Posterior cingulate gyrus (tissue), 11 donors: ENCODE measurements at regions not wholly inside any gene's neighbourhood (a gene's known extent, or its start where the extent isn't known, plus 50 kb on each side); places are given as distances from the start of the nearest gene placed in this dataset.

Experiments used
- DNase-seq, 10 donors: peaks; one replicate each; pipeline versions ENCODE4 v3.0.0 to v3.0.0-alpha.2; 2020 to 2021; ENCODE audit warnings: mixed read lengths in 3 of 10
- intact Hi-C: fragments of 100-400 bp; cut with DNase I; formaldehyde crosslinking; loops from one replicate; pipeline ENCODE4 v1.15.1; 2023

GRCh38 chr6:22800451-22800850, 231.1 kb downstream of the HDGFL1 start:
- intact Hi-C loops, result no loop called here

GRCh38 chr6:22801831-22802230, 232.5 kb downstream of the HDGFL1 start:
- intact Hi-C loops, result no loop called here
- no peak for DNase-seq

More at GRCh38 chr6:22800451-22800850, 231.1 kb downstream of the HDGFL1 start:
- DNase-seq, result no peak

- DNase-seq, result no peak
- intact Hi-C loops, result no loop called here
These were observed 235.4 kb downstream of the HDGFL1 start for GRCh38 chr6:22804620-22805261.

- no peak for DNase-seq
- intact Hi-C loops, result no loop called here
These were observed 237.9 kb downstream of the HDGFL1 start for GRCh38 chr6:22807261-22807660.

- intact Hi-C loops, result no loop called here
- DNase-seq, result no peak
These were observed 238.5 kb downstream of the HDGFL1 start for GRCh38 chr6:22807818-22808217.

GRCh38 chr6:22808466-22808865, 239.1 kb downstream of the HDGFL1 start:
- no peak for DNase-seq
- intact Hi-C loops, result no loop called here

GRCh38 chr6:22809370-22809769, 240.0 kb downstream of the HDGFL1 start:
- no peak for DNase-seq
- intact Hi-C loops, result no loop called here

GRCh38 chr6:22819209-22819608, 249.8 kb downstream of the HDGFL1 start:
- no peak for DNase-seq
- intact Hi-C loops, result no loop called here

- intact Hi-C loops, result no loop called here
- DNase-seq, result no peak
These were observed 252.4 kb downstream of the HDGFL1 start for GRCh38 chr6:22821664-22822320.

GRCh38 chr6:22825210-22825609, 255.8 kb downstream of the HDGFL1 start:
- DNase-seq, result no peak
- intact Hi-C loops, result no loop called here

- no peak for DNase-seq
- intact Hi-C loops, result no loop called here
These were observed 257.6 kb downstream of the HDGFL1 start for GRCh38 chr6:22826961-22827360.

- no peak for DNase-seq
- intact Hi-C loops, result no loop called here
These were observed 258.4 kb downstream of the HDGFL1 start for GRCh38 chr6:22827760-22828159.

GRCh38 chr6:22828179-22829062, 259.1 kb downstream of the HDGFL1 start:
- no peak for DNase-seq
- intact Hi-C loops, result no loop called here

- DNase-seq, result no peak
- intact Hi-C loops, result no loop called here
These were observed 259.7 kb downstream of the HDGFL1 start for GRCh38 chr6:22829070-22829469.

- intact Hi-C loops, result no loop called here
- no peak for DNase-seq
These were observed 261.1 kb downstream of the HDGFL1 start for GRCh38 chr6:22830463-22830862.

GRCh38 chr6:22833191-22833590, 263.8 kb downstream of the HDGFL1 start:
- intact Hi-C loops, result no loop called here
- no peak for DNase-seq

GRCh38 chr6:22838345-22838744, 269.0 kb downstream of the HDGFL1 start:
- intact Hi-C loops, result no loop called here
- no peak for DNase-seq

GRCh38 chr6:22845467-22845866, 276.1 kb downstream of the HDGFL1 start:
- DNase-seq, result no peak

GRCh38 chr6:22848121-22848520, 278.8 kb downstream of the HDGFL1 start:
- DNase-seq, result no peak
- intact Hi-C loops, result no loop called here

More at GRCh38 chr6:22845467-22845866, 276.1 kb downstream of the HDGFL1 start:
- intact Hi-C loops, result no loop called here

GRCh38 chr6:22849921-22850320, 280.6 kb downstream of the HDGFL1 start:
- intact Hi-C loops, result no loop called here
- no peak for DNase-seq

GRCh38 chr6:22852101-22852500, 282.7 kb downstream of the HDGFL1 start:
- DNase-seq, result no peak
- intact Hi-C loops, result no loop called here
